Calu3 (cell line): ENCODE measurements at regions not wholly inside any gene's neighbourhood (a gene's known extent, or its start where the extent isn't known, plus 50 kb on each side); places are given as distances from the start of the nearest gene placed in this dataset.
"Not testable (repeated sequence)": the region's sequence is repeated elsewhere in the genome, so short reads cannot be mapped to it uniquely, and the experiment has no call there.

Experiments used
- BruUV-seq: library from RNA; stranded (reverse); fragments of 400-500 nt; replicated peaks from 2 replicates; lab custom pipeline; 2021; lab: Mats Ljungman, UMichigan
- CTCF ChIA-PET: fragments of 300-600 bp; sonication (Branson Sonifier 250); formaldehyde crosslinking; loops from one replicate; lab custom pipeline; 2022; ENCODE audit warnings: antibody characterized with exemption; lab: Charles Lee
- DNase-seq: peaks from one replicate; pipeline ENCODE4 v3.0.0; 2022
- H3K27ac Mint-ChIP-seq: one replicate; pipeline ENCODE4 v1.8.0; 2022; ENCODE audit warnings: mixed read lengths; ENCODE audit not compliant: unreplicated experiment
- H3K27me3 Mint-ChIP-seq: one replicate; pipeline ENCODE4 v1.8.0; 2022; ENCODE audit warnings: mixed read lengths; ENCODE audit not compliant: unreplicated experiment
- H3K36me3 Mint-ChIP-seq: one replicate; pipeline ENCODE4 v1.8.0; 2022; ENCODE audit warnings: mild to moderate bottlenecking, moderate library complexity, mixed read lengths; ENCODE audit not compliant: insufficient read depth, unreplicated experiment
- H3K4me1 Mint-ChIP-seq: one replicate; pipeline ENCODE4 v1.8.0; 2022; ENCODE audit warnings: mild to moderate bottlenecking, low read depth, mixed read lengths; ENCODE audit not compliant: unreplicated experiment
- H3K4me3 Mint-ChIP-seq: one replicate; pipeline ENCODE4 v1.8.0; 2022; ENCODE audit warnings: mild to moderate bottlenecking, low read depth, moderate library complexity, mixed read lengths; ENCODE audit not compliant: unreplicated experiment
- H3K9me3 Mint-ChIP-seq: one replicate; pipeline ENCODE4 v1.8.0; 2022; ENCODE audit warnings: low read depth, mixed read lengths; ENCODE audit not compliant: unreplicated experiment
- intact Hi-C: fragments of 100-400 bp; cut with micrococcal nuclease; formaldehyde crosslinking; loops from one replicate; pipeline ENCODE4 v1.10.0; 2022; ENCODE audit not compliant: unreplicated experiment
- TF ChIP-seq, protein P1 (sequence below): fragments of 200-600 bp; IDR thresholded peaks from one replicate; pipeline ENCODE4 v1.8.0; 2022; ENCODE audit warnings: antibody characterized with exemption; ENCODE audit not compliant: unreplicated experiment

- no peaks in the 10 kb centered on the region for H3K9me3 Mint-ChIP-seq
- intact Hi-C loops, result no loop called here
- no peaks in the 10 kb centered on the region for H3K27me3 Mint-ChIP-seq
- no peak overlapping the region for H3K4me3 Mint-ChIP-seq
- H3K4me1 Mint-ChIP-seq, result no peaks in the 10 kb centered on the region
- H3K27ac Mint-ChIP-seq, result no peak overlapping the region
- no peaks in the 10 kb centered on the region for H3K36me3 Mint-ChIP-seq
- no TSS peak for BruUV-seq
- CTCF ChIA-PET, result no interaction called here
- no peak for DNase-seq
- TF ChIP-seq, protein P1, sequence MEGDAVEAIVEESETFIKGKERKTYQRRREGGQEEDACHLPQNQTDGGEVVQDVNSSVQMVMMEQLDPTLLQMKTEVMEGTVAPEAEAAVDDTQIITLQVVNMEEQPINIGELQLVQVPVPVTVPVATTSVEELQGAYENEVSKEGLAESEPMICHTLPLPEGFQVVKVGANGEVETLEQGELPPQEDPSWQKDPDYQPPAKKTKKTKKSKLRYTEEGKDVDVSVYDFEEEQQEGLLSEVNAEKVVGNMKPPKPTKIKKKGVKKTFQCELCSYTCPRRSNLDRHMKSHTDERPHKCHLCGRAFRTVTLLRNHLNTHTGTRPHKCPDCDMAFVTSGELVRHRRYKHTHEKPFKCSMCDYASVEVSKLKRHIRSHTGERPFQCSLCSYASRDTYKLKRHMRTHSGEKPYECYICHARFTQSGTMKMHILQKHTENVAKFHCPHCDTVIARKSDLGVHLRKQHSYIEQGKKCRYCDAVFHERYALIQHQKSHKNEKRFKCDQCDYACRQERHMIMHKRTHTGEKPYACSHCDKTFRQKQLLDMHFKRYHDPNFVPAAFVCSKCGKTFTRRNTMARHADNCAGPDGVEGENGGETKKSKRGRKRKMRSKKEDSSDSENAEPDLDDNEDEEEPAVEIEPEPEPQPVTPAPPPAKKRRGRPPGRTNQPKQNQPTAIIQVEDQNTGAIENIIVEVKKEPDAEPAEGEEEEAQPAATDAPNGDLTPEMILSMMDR, result no peak
Measured at GRCh38 chr3:181935915-181936314, 224.2 kb downstream of the SOX2 start.

DNA sequence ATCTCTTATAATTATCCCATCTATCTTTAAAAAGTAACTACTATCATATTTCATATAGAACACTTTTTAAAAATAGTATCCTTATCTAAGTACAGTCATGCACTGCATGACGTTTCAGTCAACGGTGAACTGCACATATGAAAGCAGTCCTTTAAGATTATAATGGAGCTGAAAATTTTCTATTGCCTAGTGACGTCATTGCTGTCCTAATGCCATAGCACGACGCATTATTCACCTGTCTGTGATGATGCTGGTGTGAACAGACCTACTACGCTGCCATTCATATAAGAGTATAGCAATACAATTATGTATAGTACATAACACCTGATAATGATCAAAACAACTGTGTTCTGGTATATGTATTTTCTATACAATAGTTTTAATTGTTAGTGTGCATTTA lies 225.0 kb downstream of the SOX2 start:
- Mint-ChIP-seq H3K27ac (no peak overlapping the region), H3K27me3 (no peaks in the 10 kb centered on the region), H3K4me1 (no peaks in the 10 kb centered on the region), H3K4me3 (no peak overlapping the region), H3K36me3 (no peaks in the 10 kb centered on the region), H3K9me3 (no peaks in the 10 kb centered on the region)
- TF ChIP-seq, protein P1, result no peak
- DNase-seq, result no peak
- CTCF ChIA-PET, result interaction anchor here (0.6 kb wide), 1 partner anchor 160 kb away, joined by 3 read pairs; no protein-coding TSS in a partner anchor
- intact Hi-C loops, result no loop called here
- no TSS peak for BruUV-seq

DNA sequence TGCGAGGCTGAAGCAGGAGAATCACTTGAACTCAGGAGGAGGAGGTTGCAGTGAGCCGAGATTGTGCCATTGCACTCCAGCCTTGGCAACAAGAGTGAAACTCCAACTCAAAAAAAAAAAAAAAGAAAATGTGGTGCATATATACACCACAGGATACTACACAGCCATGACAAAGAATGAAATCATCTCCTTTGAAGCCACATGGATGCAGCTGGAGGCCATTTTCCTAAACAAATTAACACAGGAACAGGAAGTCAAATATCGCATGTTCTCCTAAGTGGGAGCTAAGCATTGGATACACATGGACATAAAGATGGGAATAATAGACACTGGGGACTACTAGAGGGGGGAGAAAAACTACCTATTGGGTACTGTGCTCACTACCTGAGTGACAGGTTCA lies 226.9 kb downstream of the SOX2 start:
- H3K36me3 Mint-ChIP-seq, H3K27ac Mint-ChIP-seq, H3K9me3 Mint-ChIP-seq, H3K4me3 Mint-ChIP-seq, BruUV-seq, H3K27me3 Mint-ChIP-seq, H3K4me1 Mint-ChIP-seq, DNase-seq, intact Hi-C loops: not testable (repeated sequence)
- CTCF ChIA-PET, result interaction anchor here (0.6 kb wide), 1 partner anchor 110 kb away, joined by 4 read pairs; no protein-coding TSS in a partner anchor

- no peak overlapping the region for H3K27ac Mint-ChIP-seq
- CTCF ChIA-PET, result interaction anchor here (1.2 kb wide), 1 partner anchor 46 kb away, joined by 3 read pairs; no protein-coding TSS in a partner anchor
- H3K27me3 Mint-ChIP-seq, result no peaks in the 10 kb centered on the region
- DNase-seq, result no peak
- H3K4me1 Mint-ChIP-seq, result no peaks in the 10 kb centered on the region
- no TSS peak for BruUV-seq
- no peaks in the 10 kb centered on the region for H3K36me3 Mint-ChIP-seq
- H3K9me3 Mint-ChIP-seq, result no peaks in the 10 kb centered on the region
- intact Hi-C loops, result loop anchor here (10.0 kb wide), 1 partner anchor 744 kb away; no protein-coding TSS in a partner anchor
- H3K4me3 Mint-ChIP-seq, result no peak overlapping the region
- TF ChIP-seq, protein P1, result no peak
Measured at GRCh38 chr3:181940703-181941102, 229.0 kb downstream of the SOX2 start.

- Mint-ChIP-seq H3K4me3 (no peak overlapping the region), H3K4me1 (no peaks in the 10 kb centered on the region), H3K27me3 (no peaks in the 10 kb centered on the region), H3K27ac (no peak overlapping the region), H3K9me3 (no peaks in the 10 kb centered on the region), H3K36me3 (no peaks in the 10 kb centered on the region)
- TF ChIP-seq, protein P1, result no peak
- CTCF ChIA-PET, result interaction anchor here (1.2 kb wide), 1 partner anchor 46 kb away, joined by 3 read pairs; no protein-coding TSS in a partner anchor
- no peak for DNase-seq
- BruUV-seq, result no TSS peak
- intact Hi-C loops, result loop anchor here (10.0 kb wide), 1 partner anchor 744 kb away; no protein-coding TSS in a partner anchor
Measured at GRCh38 chr3:181941250-181941649, 229.5 kb downstream of the SOX2 start.
